Neural crest cell (in vitro differentiated cells): ENCODE measurements at regions not wholly inside any gene's neighbourhood (a gene's known extent, or its start where the extent isn't known, plus 50 kb on each side); places are given as distances from the start of the nearest gene placed in this dataset.
"Not testable (repeated sequence)": the region's sequence is repeated elsewhere in the genome, so short reads cannot be mapped to it uniquely, and the experiment has no call there.

Experiments used
- DNase-seq: peaks from one replicate; pipeline ENCODE4 v3.0.0; 2021; ENCODE audit warnings: low read depth, mixed read lengths, low spot score
- H3K27ac Mint-ChIP-seq: one replicate; pipeline ENCODE4 v1.8.0; 2021; ENCODE audit warnings: mild to moderate bottlenecking, mixed read lengths; ENCODE audit not compliant: unreplicated experiment
- H3K27me3 Mint-ChIP-seq: 2 replicates; pipeline ENCODE4 v1.8.0; 2021; ENCODE audit warnings: low read depth, mild to moderate bottlenecking, mixed read lengths
- H3K36me3 Mint-ChIP-seq: 2 replicates; pipeline ENCODE4 v1.8.0; 2021; ENCODE audit warnings: low read depth, mild to moderate bottlenecking, mixed read lengths
- H3K4me1 Mint-ChIP-seq: 2 replicates; pipeline ENCODE4 v1.8.0; 2021; ENCODE audit warnings: mixed read lengths
- H3K4me3 Mint-ChIP-seq: one replicate; pipeline ENCODE4 v1.8.0; 2021; ENCODE audit warnings: mild to moderate bottlenecking, mixed read lengths
- H3K9me3 Mint-ChIP-seq: 2 replicates; pipeline ENCODE4 v1.8.0; 2021; ENCODE audit warnings: mixed read lengths
- TF ChIP-seq, protein P1 (sequence below): fragments of 200-600 bp; sonication (generic); conservative IDR thresholded peaks from 2 replicates; pipeline ENCODE4 v1.5.0; 2021; ENCODE audit warnings: antibody characterized with exemption, mild to moderate bottlenecking

GRCh38 chr10:59975918-59976317, 69.6 kb upstream of the CCDC6 start:
- not testable (repeated sequence) for H3K4me1 Mint-ChIP-seq, H3K27ac Mint-ChIP-seq, H3K27me3 Mint-ChIP-seq, H3K36me3 Mint-ChIP-seq, DNase-seq, H3K4me3 Mint-ChIP-seq
- peaks cover 16% of the 10 kb centered on the region for H3K9me3 Mint-ChIP-seq

DNA sequence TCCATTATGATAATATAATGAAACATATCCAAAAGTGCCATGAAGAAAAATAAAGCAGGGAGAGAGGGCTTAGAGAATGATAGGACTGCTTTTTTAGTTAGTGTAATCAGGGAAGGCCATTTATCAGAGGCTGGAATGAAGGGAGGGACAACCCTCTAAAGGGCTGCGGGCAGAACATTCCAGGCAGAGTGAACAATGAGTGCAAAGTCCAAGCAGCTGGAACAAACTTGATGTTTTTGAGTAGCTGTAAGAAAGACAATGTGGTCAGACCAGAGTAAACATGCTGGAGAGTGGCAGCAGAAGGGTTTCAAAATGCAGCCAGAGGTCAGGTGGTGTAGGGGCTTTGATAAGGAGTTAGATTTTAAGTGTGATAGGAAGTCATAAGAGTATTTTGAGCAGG, 65.6 kb upstream of the CCDC6 start:
- H3K4me1 Mint-ChIP-seq, result no peaks in the 10 kb centered on the region
- TF ChIP-seq, protein P1, sequence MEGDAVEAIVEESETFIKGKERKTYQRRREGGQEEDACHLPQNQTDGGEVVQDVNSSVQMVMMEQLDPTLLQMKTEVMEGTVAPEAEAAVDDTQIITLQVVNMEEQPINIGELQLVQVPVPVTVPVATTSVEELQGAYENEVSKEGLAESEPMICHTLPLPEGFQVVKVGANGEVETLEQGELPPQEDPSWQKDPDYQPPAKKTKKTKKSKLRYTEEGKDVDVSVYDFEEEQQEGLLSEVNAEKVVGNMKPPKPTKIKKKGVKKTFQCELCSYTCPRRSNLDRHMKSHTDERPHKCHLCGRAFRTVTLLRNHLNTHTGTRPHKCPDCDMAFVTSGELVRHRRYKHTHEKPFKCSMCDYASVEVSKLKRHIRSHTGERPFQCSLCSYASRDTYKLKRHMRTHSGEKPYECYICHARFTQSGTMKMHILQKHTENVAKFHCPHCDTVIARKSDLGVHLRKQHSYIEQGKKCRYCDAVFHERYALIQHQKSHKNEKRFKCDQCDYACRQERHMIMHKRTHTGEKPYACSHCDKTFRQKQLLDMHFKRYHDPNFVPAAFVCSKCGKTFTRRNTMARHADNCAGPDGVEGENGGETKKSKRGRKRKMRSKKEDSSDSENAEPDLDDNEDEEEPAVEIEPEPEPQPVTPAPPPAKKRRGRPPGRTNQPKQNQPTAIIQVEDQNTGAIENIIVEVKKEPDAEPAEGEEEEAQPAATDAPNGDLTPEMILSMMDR, result no peak
- H3K27ac Mint-ChIP-seq, result no peak overlapping the region
- H3K27me3 Mint-ChIP-seq, result no peaks in the 10 kb centered on the region
- no peak for DNase-seq
- H3K36me3 Mint-ChIP-seq, result no peaks in the 10 kb centered on the region
- H3K9me3 Mint-ChIP-seq, result peaks cover 10% of the 10 kb centered on the region
- H3K4me3 Mint-ChIP-seq, result no peak overlapping the region

DNA sequence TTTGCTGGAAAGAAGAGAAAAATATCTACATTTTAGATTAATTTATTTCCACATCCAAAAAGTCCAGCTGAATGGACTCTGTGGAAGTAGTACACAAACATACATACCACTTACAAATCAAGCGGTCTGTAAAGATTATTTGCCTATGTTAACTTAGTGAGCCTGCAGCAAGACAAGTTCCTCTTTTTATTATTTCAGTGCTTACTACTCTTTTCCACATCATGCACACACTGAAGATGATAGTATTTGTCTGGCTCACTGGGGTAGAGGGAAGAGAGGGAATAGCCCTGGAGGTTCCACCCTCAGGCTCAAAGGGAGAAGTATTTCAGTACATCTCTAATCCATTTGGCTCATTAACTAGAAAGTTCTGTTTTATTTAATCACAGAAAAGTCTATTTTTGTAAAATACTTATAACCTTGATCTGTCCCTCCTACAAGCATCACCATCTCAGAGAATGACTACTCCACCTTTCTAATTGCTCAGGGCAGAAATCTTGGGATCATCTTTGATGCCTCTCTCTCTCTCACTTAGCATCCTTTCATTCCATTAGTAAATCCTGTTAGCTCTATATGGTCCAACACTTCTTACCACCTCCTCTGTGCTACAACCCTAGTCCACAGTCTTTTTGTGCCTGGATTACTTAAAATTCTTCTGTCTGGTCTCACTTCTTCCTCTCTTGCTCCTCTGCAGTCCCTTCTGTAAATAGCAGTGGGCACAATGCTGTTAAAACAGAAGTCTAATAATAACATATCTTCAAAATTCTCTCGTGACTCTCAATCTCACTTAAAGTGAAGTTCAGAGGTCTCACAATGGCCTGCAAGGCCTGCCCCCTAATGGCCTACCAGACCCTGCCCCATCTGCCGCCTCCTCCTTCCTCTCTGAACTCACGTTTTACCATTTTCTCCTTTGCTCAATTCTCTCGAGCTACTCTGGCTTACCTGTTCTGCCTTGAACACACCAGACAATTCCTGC, 64.3 kb upstream of the CCDC6 start:
- no peak for DNase-seq
- Mint-ChIP-seq H3K9me3 (peaks cover 5% of the 10 kb centered on the region), H3K4me3 (no peak overlapping the region), H3K27me3 (no peaks in the 10 kb centered on the region), H3K4me1 (no peaks in the 10 kb centered on the region), H3K27ac (no peak overlapping the region), H3K36me3 (no peaks in the 10 kb centered on the region)
- TF ChIP-seq, protein P1, result no peak

DNA sequence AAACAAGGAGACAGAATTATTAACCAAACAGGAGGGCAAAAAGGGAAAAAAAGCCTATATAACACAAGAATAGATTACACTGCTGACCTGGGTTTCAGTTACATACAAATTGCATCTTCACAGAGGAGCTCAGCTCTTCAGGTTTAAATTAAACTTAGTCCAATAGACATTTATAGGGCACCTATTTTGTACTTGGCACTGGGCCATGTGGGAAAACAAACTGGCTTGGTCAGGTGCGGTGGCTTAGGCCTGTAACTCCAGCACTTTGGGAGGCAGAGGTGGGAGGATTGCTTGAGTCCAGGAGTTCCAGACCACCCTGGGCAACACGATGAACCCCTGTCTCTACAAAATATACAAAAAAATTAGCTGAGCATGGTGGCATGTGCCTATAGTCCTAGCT, 62.3 kb upstream of the CCDC6 start:
- no peak for DNase-seq
- H3K27me3 Mint-ChIP-seq, result no peaks in the 10 kb centered on the region
- H3K4me1 Mint-ChIP-seq, result no peaks in the 10 kb centered on the region
- no peaks in the 10 kb centered on the region for H3K36me3 Mint-ChIP-seq
- TF ChIP-seq, protein P1, result no peak
- H3K4me3 Mint-ChIP-seq, result no peak overlapping the region
- no peaks in the 10 kb centered on the region for H3K9me3 Mint-ChIP-seq
- no peak overlapping the region for H3K27ac Mint-ChIP-seq

GRCh38 chr10:59967079-59967478, 60.7 kb upstream of the CCDC6 start:
- TF ChIP-seq, protein P1, result no peak
- H3K4me3 Mint-ChIP-seq, result no peak overlapping the region
- H3K27me3 Mint-ChIP-seq, result no peaks in the 10 kb centered on the region
- no peak for DNase-seq
- no peaks in the 10 kb centered on the region for H3K36me3 Mint-ChIP-seq
- H3K27ac Mint-ChIP-seq, result no peak overlapping the region
- no peaks in the 10 kb centered on the region for H3K4me1 Mint-ChIP-seq
- H3K9me3 Mint-ChIP-seq, result no peaks in the 10 kb centered on the region
